ENCODE measurements at regions not wholly inside any gene's neighbourhood (a gene's known extent, or its start where the extent isn't known, plus 50 kb on each side); places are given as distances from the start of the nearest gene placed in this dataset.
A peak's percentile ranks its signal among the peaks of the same experiment; 100 is the strongest.

GRCh38 chr9:109859447-109859846 is 79.4 kb downstream of the PALM2AKAP2 start:
- no peaks in the 10 kb centered on the region for H3K9me3 Mint-ChIP-seq
- no peaks in the 10 kb centered on the region for H3K79me2 ChIP-seq (ENCODE audit: low read depth)
- H3K4me1 Mint-ChIP-seq: peaks cover 12% of the 10 kb centered on the region
- H3F3A ChIP-seq (ENCODE audit: low read depth): no peaks in the 10 kb centered on the region
- no peak overlapping the region for H3K9ac ChIP-seq
- TF ChIP-seq CTCF (IDR thresholded peaks at IDR 0.05) (peak; percentile 14), EZH2 (IDR thresholded peaks at IDR 0.05) (no peak)
- H4K20me1 ChIP-seq (ENCODE audit: low read depth): no peaks in the 10 kb centered on the region
- H3K9me3 ChIP-seq (ENCODE audit: low read depth): no peaks in the 10 kb centered on the region
- H3K4me3 Mint-ChIP-seq: no peak overlapping the region
- no peak overlapping the region for H2AFZ ChIP-seq (replicated peaks)
- H3K27me3 Mint-ChIP-seq (ENCODE audit: insufficient read depth, low read depth): no peaks in the 10 kb centered on the region
- no peaks in the 10 kb centered on the region for H3K27me3 ChIP-seq
- H3K27ac ChIP-seq: no peak overlapping the region
- H3K4me2 ChIP-seq: no peak overlapping the region
- H3K36me3 ChIP-seq: no peaks in the 10 kb centered on the region
- no peak for DNase-seq (ENCODE audit: low spot score)
- peaks cover 12% of the 10 kb centered on the region for H3K4me1 ChIP-seq
- H3K27ac Mint-ChIP-seq: no peak overlapping the region
- H3K36me3 Mint-ChIP-seq: no peaks in the 10 kb centered on the region
- no peak overlapping the region for H3K4me3 ChIP-seq

- no peak overlapping the region for H3K4me2 ChIP-seq
- H3K27ac Mint-ChIP-seq: no peak overlapping the region
- no peak overlapping the region for H3K4me3 Mint-ChIP-seq
- H3K9me3 Mint-ChIP-seq: no peaks in the 10 kb centered on the region
- no peaks in the 10 kb centered on the region for H3K9me3 ChIP-seq (ENCODE audit: low read depth)
- no peaks in the 10 kb centered on the region for H3K27me3 Mint-ChIP-seq (ENCODE audit: insufficient read depth, low read depth)
- DNase-seq (ENCODE audit: low spot score): no peak
- no peak overlapping the region for H2AFZ ChIP-seq (replicated peaks)
- H3K36me3 ChIP-seq: no peaks in the 10 kb centered on the region
- no peaks in the 10 kb centered on the region for H3K79me2 ChIP-seq (ENCODE audit: low read depth)
- no peak overlapping the region for H3K9ac ChIP-seq
- H3K4me3 ChIP-seq: no peak overlapping the region
- H4K20me1 ChIP-seq (ENCODE audit: low read depth): no peaks in the 10 kb centered on the region
- no peaks in the 10 kb centered on the region for H3K27me3 ChIP-seq
- no peaks in the 10 kb centered on the region for H3K36me3 Mint-ChIP-seq
- H3K27ac ChIP-seq: no peak overlapping the region
- H3F3A ChIP-seq (ENCODE audit: low read depth): no peaks in the 10 kb centered on the region
- peaks cover 12% of the 10 kb centered on the region for H3K4me1 Mint-ChIP-seq
- no peak for TF ChIP-seq CTCF (IDR thresholded peaks at IDR 0.05)
- no peak for TF ChIP-seq EZH2 (IDR thresholded peaks at IDR 0.05)
- no peak for TF ChIP-seq EZH2phosphoT487 (IDR thresholded peaks at IDR 0.05)
- peaks cover 12% of the 10 kb centered on the region for H3K4me1 ChIP-seq
These were observed 80.5 kb downstream of the PALM2AKAP2 start for GRCh38 chr9:109860521-109860920.

GRCh38 chr9:109861499-109861898 is 81.5 kb downstream of the PALM2AKAP2 start:
- H3K4me3 ChIP-seq: no peak overlapping the region
- no peaks in the 10 kb centered on the region for H3K27me3 Mint-ChIP-seq (ENCODE audit: insufficient read depth, low read depth)
- no peak overlapping the region for H3K27ac Mint-ChIP-seq
- H3K36me3 Mint-ChIP-seq: no peaks in the 10 kb centered on the region
- H2AFZ ChIP-seq (replicated peaks): no peak overlapping the region
- no peaks in the 10 kb centered on the region for H3K79me2 ChIP-seq (ENCODE audit: low read depth)
- no peak overlapping the region for H3K4me2 ChIP-seq
- no peak overlapping the region for H3K9ac ChIP-seq
- H3K9me3 Mint-ChIP-seq: no peaks in the 10 kb centered on the region
- H3K27ac ChIP-seq: no peak overlapping the region
- no peaks in the 10 kb centered on the region for H3K27me3 ChIP-seq
- H3F3A ChIP-seq (ENCODE audit: low read depth): no peaks in the 10 kb centered on the region
- H3K4me1 ChIP-seq: peaks cover 8% of the 10 kb centered on the region
- no peaks in the 10 kb centered on the region for H4K20me1 ChIP-seq (ENCODE audit: low read depth)
- H3K9me3 ChIP-seq (ENCODE audit: low read depth): no peaks in the 10 kb centered on the region
- H3K36me3 ChIP-seq: no peaks in the 10 kb centered on the region
- DNase-seq (ENCODE audit: low spot score): no peak
- no peak overlapping the region for H3K4me3 Mint-ChIP-seq
- H3K4me1 Mint-ChIP-seq: peaks cover 5% of the 10 kb centered on the region
- TF ChIP-seq EZH2phosphoT487 (IDR thresholded peaks at IDR 0.05) (no peak), CTCF (IDR thresholded peaks at IDR 0.05) (no peak), EZH2 (IDR thresholded peaks at IDR 0.05) (no peak)

- no peak overlapping the region for H3K27ac Mint-ChIP-seq
- H3K4me3 Mint-ChIP-seq: no peak overlapping the region
- Histone ChIP-seq H3K27ac (no peak overlapping the region), H3K79me2 (ENCODE audit: low read depth) (no peaks in the 10 kb centered on the region), H3F3A (ENCODE audit: low read depth) (no peaks in the 10 kb centered on the region), H3K27me3 (no peaks in the 10 kb centered on the region), H3K4me1 (peaks cover 5% of the 10 kb centered on the region), H3K4me2 (no peak overlapping the region), H3K9me3 (ENCODE audit: low read depth) (no peaks in the 10 kb centered on the region), H3K9ac (no peak overlapping the region), H3K36me3 (no peaks in the 10 kb centered on the region), H2AFZ (replicated peaks) (no peak overlapping the region), H3K4me3 (no peak overlapping the region), H4K20me1 (ENCODE audit: low read depth) (no peaks in the 10 kb centered on the region)
- no peak for DNase-seq (ENCODE audit: low spot score)
- H3K4me1 Mint-ChIP-seq: peaks cover 3% of the 10 kb centered on the region
- no peaks in the 10 kb centered on the region for H3K9me3 Mint-ChIP-seq
- TF ChIP-seq EZH2phosphoT487 (IDR thresholded peaks at IDR 0.05): no peak
- no peak for TF ChIP-seq CTCF (IDR thresholded peaks at IDR 0.05)
- TF ChIP-seq EZH2 (IDR thresholded peaks at IDR 0.05): no peak
- H3K36me3 Mint-ChIP-seq: no peaks in the 10 kb centered on the region
- no peaks in the 10 kb centered on the region for H3K27me3 Mint-ChIP-seq (ENCODE audit: insufficient read depth, low read depth)
These were observed 81.9 kb downstream of the PALM2AKAP2 start for GRCh38 chr9:109861918-109862317.
